Vagina (tissue), 2 donors: ENCODE measurements at regions not wholly inside any gene's neighbourhood (a gene's known extent, or its start where the extent isn't known, plus 50 kb on each side); places are given as distances from the start of the nearest gene placed in this dataset.

Source experiments
- POLR2A ChIP-seq, 2 donors: fragments of 450-650 bp; IDR thresholded peaks; one replicate each; pipeline ENCODE4 v1.6.1; 2017; ENCODE audit warnings: antibody characterized with exemption in 2 of 2, mild to moderate bottlenecking in 2 of 2, moderate library complexity in 2 of 2
- TF ChIP-seq, protein P1 (sequence below), 3 experiments: fragments of 450-650 bp in 2 of 3; fragments of 200-600 bp in 1 of 3; sonication (generic) in 1 of 3; IDR thresholded peaks; one replicate each; pipeline ENCODE4 v1.5.1; 2017 to 2019; ENCODE audit warnings: antibody characterized with exemption in 3 of 3, mild to moderate bottlenecking in 2 of 3, moderate library complexity in 2 of 3

DNA sequence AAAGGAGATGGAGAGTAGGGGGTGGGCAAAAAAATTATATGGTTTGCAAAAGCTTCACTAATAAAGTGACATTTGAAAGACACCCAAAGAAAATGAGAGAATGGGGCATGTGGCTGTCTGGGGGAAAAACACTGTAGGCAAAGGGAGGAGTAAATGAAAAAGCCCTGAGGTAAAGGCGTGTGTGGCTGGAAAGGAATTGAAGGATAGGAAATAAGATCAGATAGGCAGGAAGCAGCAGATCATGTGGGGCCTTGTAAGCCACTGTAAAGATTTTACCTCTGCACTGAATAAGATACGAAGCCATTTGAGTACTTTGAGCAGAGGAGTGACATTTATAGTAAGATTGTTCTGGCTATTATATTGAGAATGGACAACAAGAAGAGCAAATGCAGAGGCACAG lies 49.8 kb upstream of the FDX1 start:
- TF ChIP-seq POLR2A (IDR thresholded peaks at IDR 0.05) = no peak
- TF ChIP-seq, protein P1, sequence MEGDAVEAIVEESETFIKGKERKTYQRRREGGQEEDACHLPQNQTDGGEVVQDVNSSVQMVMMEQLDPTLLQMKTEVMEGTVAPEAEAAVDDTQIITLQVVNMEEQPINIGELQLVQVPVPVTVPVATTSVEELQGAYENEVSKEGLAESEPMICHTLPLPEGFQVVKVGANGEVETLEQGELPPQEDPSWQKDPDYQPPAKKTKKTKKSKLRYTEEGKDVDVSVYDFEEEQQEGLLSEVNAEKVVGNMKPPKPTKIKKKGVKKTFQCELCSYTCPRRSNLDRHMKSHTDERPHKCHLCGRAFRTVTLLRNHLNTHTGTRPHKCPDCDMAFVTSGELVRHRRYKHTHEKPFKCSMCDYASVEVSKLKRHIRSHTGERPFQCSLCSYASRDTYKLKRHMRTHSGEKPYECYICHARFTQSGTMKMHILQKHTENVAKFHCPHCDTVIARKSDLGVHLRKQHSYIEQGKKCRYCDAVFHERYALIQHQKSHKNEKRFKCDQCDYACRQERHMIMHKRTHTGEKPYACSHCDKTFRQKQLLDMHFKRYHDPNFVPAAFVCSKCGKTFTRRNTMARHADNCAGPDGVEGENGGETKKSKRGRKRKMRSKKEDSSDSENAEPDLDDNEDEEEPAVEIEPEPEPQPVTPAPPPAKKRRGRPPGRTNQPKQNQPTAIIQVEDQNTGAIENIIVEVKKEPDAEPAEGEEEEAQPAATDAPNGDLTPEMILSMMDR (IDR thresholded peaks at IDR 0.05) = no peak
